ENCODE measurements at regions not wholly inside any gene's neighbourhood (a gene's known extent, or its start where the extent isn't known, plus 50 kb on each side); places are given as distances from the start of the nearest gene placed in this dataset.
A peak's percentile ranks its signal among the peaks of the same experiment; 100 is the strongest.

GRCh38 chr15:35173444-35174118 lies 88.5 kb upstream of the NANOGP8 start (continued):
- TF ChIP-seq ZBTB34 (CRISPR knock-in tag; IDR thresholded peaks at IDR 0.05), result no peak
- no peak for TF ChIP-seq LARP7 (IDR thresholded peaks at IDR 0.05)
- no peak for TF ChIP-seq POLR3A (IDR thresholded peaks at IDR 0.05; ENCODE audit: borderline replicate concordance, extremely low read depth, insufficient read depth, insufficient read length)
- no peak for TF ChIP-seq NR4A1 (CRISPR knock-in tag; IDR thresholded peaks at IDR 0.05)
- no peak for TF ChIP-seq NR4A1 (tag; IDR thresholded peaks at IDR 0.05)
- TF ChIP-seq ZBTB2 (IDR thresholded peaks at IDR 0.05), result peak; percentile 17; the same call in 1 of the 2 replicates
- TF ChIP-seq STAT5A (IDR thresholded peaks at IDR 0.05; ENCODE audit: borderline replicate concordance, low read length), result no peak
- no peak for TF ChIP-seq SMAD3 (CRISPR knock-in tag; conservative IDR thresholded peaks at IDR 0.05)
- no peak for TF ChIP-seq ZSCAN32 (CRISPR knock-in tag; IDR thresholded peaks at IDR 0.05)
- TF ChIP-seq CBFA2T2 (conservative IDR thresholded peaks at IDR 0.05), result peak; percentile 55; the same call in 1 of the 2 replicates
- no peak for TF ChIP-seq ILK (tag; IDR thresholded peaks at IDR 0.05; ENCODE audit: borderline replicate concordance, low read depth)
- no peak for TF ChIP-seq ARID2 (IDR thresholded peaks at IDR 0.05)
- TF ChIP-seq ZNF717 (CRISPR knock-in tag; IDR thresholded peaks at IDR 0.05), result no peak
- no peak for TF ChIP-seq SMARCA5 (IDR thresholded peaks at IDR 0.05)
- TF ChIP-seq CREB1 (IDR thresholded peaks at IDR 0.05), result no peak
- TF ChIP-seq CREB1 (CRISPR knock-in tag; IDR thresholded peaks at IDR 0.05), result no peak
- no peak for TF ChIP-seq TFE3 (CRISPR knock-in tag; IDR thresholded peaks at IDR 0.05)
- no peak for TF ChIP-seq ZNF79 (CRISPR knock-in tag; IDR thresholded peaks at IDR 0.05; ENCODE audit: low read depth)
- TF ChIP-seq ZNF143 (CRISPR knock-in tag; IDR thresholded peaks at IDR 0.05), result no peak
- TF ChIP-seq WHSC1 (IDR thresholded peaks at IDR 0.05; ENCODE audit: low read length), result no peak
- TF ChIP-seq ZNF133 (CRISPR knock-in tag; IDR thresholded peaks at IDR 0.05), result no peak
- TF ChIP-seq THRB (CRISPR knock-in tag; conservative IDR thresholded peaks at IDR 0.05), result no peak
- TF ChIP-seq E2F8 (IDR thresholded peaks at IDR 0.05; ENCODE audit: low read depth, partially characterized antibody), result no peak
